Stimulated activated CD4-positive, alpha-beta T cell treated with anti-CD3 and anti-CD28 coated beads, Interleukin-4, amount 100 ng/mL, for 4 hours (primary cell): ENCODE measurements at regions not wholly inside any gene's neighbourhood (a gene's known extent, or its start where the extent isn't known, plus 50 kb on each side); places are given as distances from the start of the nearest gene placed in this dataset.
"Not testable (repeated sequence)": the region's sequence is repeated elsewhere in the genome, so short reads cannot be mapped to it uniquely, and the experiment has no call there.

ENCODE experiments used
- DNase-seq, 2 experiments: peaks; one replicate each; pipeline ENCODE4 v3.0.0-alpha.2; 2020

GRCh38 chr5:6273090-6273735, 105.1 kb downstream of the MED10 start:
- no peak for DNase-seq

GRCh38 chr5:6269925-6270324, 108.4 kb downstream of the MED10 start:
- DNase-seq, result no peak

GRCh38 chr5:6266671-6267197, 111.6 kb downstream of the MED10 start:
- no peak for DNase-seq

GRCh38 chr5:6264394-6264793, 114.0 kb downstream of the MED10 start:
- DNase-seq, result no peak

- DNase-seq, result no peak
Observed at GRCh38 chr5:6262651-6263363, 115.5 kb downstream of the MED10 start.

- no peak for DNase-seq
Observed at GRCh38 chr5:6261668-6262067, 116.7 kb downstream of the MED10 start.

- no peak for DNase-seq
Observed at GRCh38 chr5:6261256-6261655, 117.1 kb downstream of the MED10 start.

GRCh38 chr5:6260846-6261245, 117.5 kb downstream of the MED10 start:
- DNase-seq, result no peak

GRCh38 chr5:6256901-6257300, 121.4 kb downstream of the MED10 start:
- no peak for DNase-seq

- DNase-seq, result no peak
Observed at GRCh38 chr5:6255956-6256355, 122.4 kb downstream of the MED10 start.

GRCh38 chr5:6253846-6254245, 124.5 kb downstream of the MED10 start:
- no peak for DNase-seq

- DNase-seq, result no peak
Observed at GRCh38 chr5:6253281-6253680, 125.1 kb downstream of the MED10 start.

GRCh38 chr5:6252581-6252980, 125.8 kb downstream of the MED10 start:
- DNase-seq, result no peak

GRCh38 chr5:6251565-6252102, 126.7 kb downstream of the MED10 start:
- no peak for DNase-seq

- no peak for DNase-seq
Observed at GRCh38 chr5:6250121-6250520, 128.2 kb downstream of the MED10 start.

- DNase-seq, result no peak
Observed at GRCh38 chr5:6248132-6248531, 130.2 kb downstream of the MED10 start.

- DNase-seq, result no peak
Observed at GRCh38 chr5:6246820-6247437, 131.4 kb downstream of the MED10 start.

- no peak for DNase-seq
Observed at GRCh38 chr5:6244339-6244714, 134.0 kb downstream of the MED10 start.

- DNase-seq, result no peak
Observed at GRCh38 chr5:6243706-6244338, 134.5 kb downstream of the MED10 start.

GRCh38 chr5:6241056-6241455, 137.3 kb downstream of the MED10 start:
- DNase-seq, result not testable (repeated sequence)

- DNase-seq, result no peak
Observed at GRCh38 chr5:6236858-6237481, 141.4 kb downstream of the MED10 start.

GRCh38 chr5:6236170-6236793, 142.1 kb downstream of the MED10 start:
- DNase-seq, result no peak
